ENCODE measurements at regions not wholly inside any gene's neighbourhood (a gene's known extent, or its start where the extent isn't known, plus 50 kb on each side); places are given as distances from the start of the nearest gene placed in this dataset.
A peak's percentile ranks its signal among the peaks of the same experiment; 100 is the strongest.

DNA sequence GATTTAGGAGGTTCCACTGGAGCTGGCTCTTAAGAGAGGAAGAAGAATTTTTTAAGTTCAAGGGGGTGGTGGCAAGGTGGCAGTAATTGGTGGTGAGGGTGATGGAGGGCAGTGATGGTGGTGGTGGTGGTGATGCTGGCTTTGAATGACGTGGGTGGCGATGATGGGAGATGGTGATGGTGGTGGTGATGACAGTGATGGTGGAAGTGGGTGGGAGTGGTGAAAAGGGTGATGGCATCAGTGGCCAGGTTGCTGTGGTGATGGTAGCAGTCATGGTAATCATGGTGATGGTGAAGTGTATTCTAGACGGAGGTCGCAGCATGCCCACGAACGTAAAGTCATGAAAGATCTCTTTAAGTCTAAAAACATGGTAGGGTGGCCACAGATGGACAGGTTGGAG lies 197.3 kb downstream of the PTEN start:
- DNase-seq, result no peak

DNA sequence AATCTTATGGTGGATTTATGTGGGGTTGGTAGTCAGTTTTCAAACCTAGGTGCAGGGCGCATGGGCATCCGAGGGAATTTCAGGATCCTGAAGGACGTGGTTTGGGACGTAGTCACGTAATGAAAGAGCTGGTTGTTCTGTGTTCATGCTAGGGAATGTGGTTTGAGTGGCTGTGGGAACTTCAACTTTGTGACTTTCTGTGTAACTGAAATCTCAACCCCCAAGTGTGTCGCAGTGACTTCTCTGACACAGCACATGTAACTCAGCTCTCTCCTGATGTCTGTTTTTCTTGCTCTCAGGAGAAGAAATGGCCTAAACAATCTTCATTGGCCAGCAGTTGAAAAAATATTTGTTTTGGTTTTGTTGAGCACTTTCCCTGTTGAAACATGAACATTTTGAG lies 199.0 kb downstream of the PTEN start:
- no peak for DNase-seq

DNA sequence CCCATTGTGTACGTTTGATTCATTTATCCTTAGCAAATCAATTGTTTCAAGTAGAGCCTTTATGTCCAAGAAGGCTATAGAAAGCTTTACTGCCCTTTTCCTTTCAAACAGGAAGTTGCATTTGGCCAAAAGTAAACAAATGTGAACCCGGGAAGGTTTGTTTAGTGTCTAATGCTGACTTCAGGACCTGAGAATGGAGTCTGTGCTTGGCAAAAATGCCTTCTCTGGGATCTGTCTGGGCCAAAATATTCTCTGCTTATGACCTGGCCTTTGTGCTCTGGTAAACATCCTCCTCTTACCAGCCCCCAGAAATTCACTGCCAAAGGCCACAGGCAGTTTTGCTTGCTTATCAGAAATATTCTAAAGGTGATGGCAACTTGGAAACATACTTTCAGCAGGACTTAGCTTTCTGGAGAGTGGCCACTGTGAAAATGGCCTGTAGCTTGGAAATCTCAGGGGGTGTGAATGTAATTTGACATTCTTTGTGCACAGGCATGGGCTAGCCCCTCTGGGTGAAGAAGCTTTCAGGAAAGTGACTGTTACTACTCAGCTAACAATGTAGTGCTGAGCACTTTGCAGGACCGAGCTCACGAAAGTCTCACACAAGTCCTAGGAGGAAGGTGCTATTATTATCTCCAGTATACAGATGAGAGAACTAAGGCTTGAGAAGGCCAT lies 199.5 kb downstream of the PTEN start:
- no peak for DNase-seq

DNA sequence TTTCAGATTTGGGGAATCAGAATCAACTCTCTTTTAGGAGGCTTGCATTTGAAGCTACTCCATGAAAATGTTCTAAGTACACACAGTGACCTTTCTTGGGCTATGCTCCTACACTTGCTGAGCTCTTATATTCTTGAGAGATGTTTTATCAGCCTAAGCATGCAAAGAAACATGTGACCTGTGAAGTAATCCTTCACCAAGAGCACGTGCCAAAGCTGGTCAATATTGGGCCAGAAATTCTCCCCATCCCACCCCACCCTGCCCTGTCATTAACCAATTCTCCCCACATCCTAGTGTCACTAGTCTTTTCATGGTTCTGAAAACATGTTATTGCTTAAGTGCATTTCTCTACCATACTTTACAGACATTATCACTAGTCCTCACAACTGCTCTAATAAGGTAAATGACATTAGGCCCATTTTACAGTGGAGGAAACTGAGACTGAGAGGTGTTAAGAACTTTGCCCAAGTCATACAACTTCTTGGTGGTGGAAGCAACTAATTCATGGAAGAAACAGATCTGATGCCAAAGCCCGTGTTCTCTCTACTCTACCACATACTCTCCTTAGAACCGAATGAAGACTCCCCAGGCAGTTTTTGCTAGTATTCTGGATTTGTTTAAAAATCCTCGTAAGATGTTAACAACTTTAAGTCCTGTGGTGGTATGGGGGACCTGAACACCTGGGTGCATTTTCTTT lies 200.6 kb downstream of the PTEN start:
- no peak for DNase-seq

GRCh38 chr10:88064608-88065382 lies 201.4 kb downstream of the PTEN start:
- peak; percentile 41 to 56 for DNase-seq

- DNase-seq, result peak; percentile 18 to 48
These were observed 202.1 kb downstream of the PTEN start for GRCh38 chr10:88065383-88066049.

DNA sequence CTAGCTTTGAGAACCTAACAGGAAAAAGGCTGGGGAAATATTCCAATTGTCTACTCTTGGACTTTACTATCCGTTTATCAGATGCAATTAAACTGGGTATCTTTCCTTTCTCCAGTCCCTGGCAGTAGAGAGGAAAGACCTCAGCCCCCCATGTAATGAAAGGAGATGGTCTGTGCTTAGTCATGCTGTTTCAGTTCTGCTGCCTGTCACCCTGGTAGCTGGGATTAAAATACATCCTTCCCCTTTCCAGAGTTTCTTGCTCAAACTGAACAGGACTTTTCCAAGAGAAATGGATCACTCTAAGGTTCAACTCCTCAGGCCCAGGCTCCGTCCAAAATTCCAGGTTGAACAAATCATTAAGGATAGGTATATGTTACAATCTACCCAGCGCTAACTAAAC lies 202.9 kb downstream of the PTEN start:
- DNase-seq, result no peak

GRCh38 chr10:88066876-88067275 lies 203.5 kb downstream of the PTEN start:
- no peak for DNase-seq

DNA sequence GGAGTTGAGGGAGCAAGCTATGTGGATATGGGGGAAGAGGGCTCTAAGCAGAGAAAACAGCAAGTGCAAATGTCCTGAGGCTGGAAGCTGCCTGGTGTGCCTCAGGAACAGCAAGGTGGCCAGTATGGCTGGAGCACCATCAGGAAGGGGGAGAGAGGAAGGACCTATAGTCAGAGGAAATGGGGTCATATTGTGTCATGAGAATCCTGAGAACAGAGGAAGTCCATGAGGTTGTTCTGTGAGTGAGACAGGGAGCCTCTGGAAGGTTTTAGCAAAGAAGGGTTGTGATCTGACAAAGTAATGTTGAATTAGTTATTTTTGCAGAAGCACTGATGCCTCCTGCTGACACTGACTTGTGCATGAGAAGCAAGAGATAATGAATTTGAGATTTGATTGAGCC lies 204.3 kb downstream of the PTEN start:
- no peak for DNase-seq

GRCh38 chr10:88069338-88069737 lies 205.9 kb downstream of the PTEN start:
- DNase-seq, result no peak

GRCh38 chr10:88070080-88070880 lies 206.9 kb downstream of the PTEN start:
- no peak for DNase-seq

DNA sequence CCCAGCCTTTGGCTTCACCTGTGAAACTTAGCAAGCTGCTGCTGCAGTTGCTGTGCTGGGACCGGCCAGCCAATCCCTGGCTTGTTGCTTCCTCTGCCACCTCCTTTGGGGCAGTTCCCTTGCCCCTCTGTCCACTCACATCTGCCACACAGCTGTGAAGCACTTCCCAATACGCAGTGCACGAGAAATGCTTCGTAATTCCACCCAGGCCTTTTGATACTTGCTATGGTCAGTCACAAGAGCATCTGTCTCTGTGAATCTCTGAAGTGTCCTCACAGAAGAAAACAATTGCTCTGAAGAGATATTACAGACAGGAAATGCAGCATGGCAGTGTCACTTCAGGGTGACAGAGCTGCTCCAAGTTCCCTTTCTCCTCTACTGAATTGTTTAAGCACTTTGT lies 208.5 kb downstream of the PTEN start:
- DNase-seq, result no peak

GRCh38 chr10:88073682-88074081 lies 210.3 kb downstream of the PTEN start:
- DNase-seq, result no peak

GRCh38 chr10:88074971-88075370 lies 211.5 kb downstream of the PTEN start:
- DNase-seq, result no peak

- no peak for DNase-seq
These were observed 212.8 kb downstream of the PTEN start for GRCh38 chr10:88076027-88076880.

DNA sequence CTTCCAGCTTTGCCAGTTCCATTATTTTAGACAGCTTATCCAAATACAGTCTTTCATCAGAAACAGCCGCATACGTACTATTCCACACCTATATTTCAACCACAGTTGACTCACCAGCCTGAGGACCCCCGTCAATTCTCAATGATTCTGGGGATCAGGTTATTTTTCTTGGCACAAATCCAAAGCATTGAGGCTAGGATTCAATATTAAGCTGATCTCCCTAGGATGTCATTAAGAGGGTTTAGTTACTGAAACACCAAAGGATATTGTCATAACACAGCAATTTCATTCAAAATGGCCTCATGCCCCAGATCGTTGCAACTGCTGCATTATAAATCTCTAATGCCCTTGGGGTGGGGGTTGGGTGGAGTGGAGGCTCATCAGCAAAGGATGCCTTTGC lies 214.6 kb downstream of the PTEN start:
- DNase-seq, result no peak

- no peak for DNase-seq
These were observed 216.8 kb downstream of the PTEN start for GRCh38 chr10:88080213-88080612.

GRCh38 chr10:88081457-88082054 lies 218.1 kb downstream of the PTEN start:
- DNase-seq, result no peak

DNA sequence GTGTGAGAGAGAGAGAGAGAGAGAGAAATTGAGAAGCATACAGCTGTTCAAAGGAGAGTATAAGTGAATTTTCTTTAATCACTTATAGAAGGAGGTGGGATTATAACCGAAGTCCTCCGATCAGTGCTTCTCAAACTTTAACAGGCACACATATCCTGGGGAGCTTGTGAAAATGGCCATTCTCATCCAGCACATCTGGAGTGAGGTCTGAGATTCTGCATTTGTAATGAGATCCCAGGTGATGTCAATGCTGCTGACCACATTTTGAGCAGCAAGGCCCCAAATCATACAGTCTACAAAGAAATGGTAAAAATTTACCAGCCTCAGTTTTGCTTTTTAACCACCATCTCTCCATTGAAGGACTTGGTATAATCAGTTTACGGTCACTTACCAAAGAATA lies 219.0 kb downstream of the PTEN start:
- DNase-seq, result no peak

GRCh38 chr10:88082806-88083596 lies 219.6 kb downstream of the PTEN start:
- no peak for DNase-seq
